Naive thymus-derived CD4-positive, alpha-beta T cell (primary cell): ENCODE measurements at regions not wholly inside any gene's neighbourhood (a gene's known extent, or its start where the extent isn't known, plus 50 kb on each side); places are given as distances from the start of the nearest gene placed in this dataset.
A peak's percentile ranks its signal among the peaks of the same experiment; 100 is the strongest.

Source experiments
- ATAC-seq: fragments of 150-1000 bp; cut with Tn5 transposase; 2 replicates; pipeline ENCODE4 v1.10.0; 2021; ENCODE audit warnings: mild to moderate bottlenecking, moderate library complexity
- CTCF ChIA-PET: fragments of 350-600 bp; sonication (Branson Sonifier 250); formaldehyde crosslinking; loops from one replicate; lab custom pipeline; 2021; ENCODE audit warnings: antibody characterized with exemption; lab: Charles Lee
- POLR2A ChIA-PET: fragments of 350-600 bp; sonication (Branson Sonifier 250); formaldehyde crosslinking; loops from one replicate; lab custom pipeline; 2021; ENCODE audit warnings: antibody characterized with exemption, inconsistent platforms; lab: Charles Lee
- DNase-seq, 9 donors: peaks; one replicate each; pipeline versions ENCODE4 v3.0.0 to v3.0.0-alpha.2; 2020 to 2022; ENCODE audit warnings: mixed read lengths in 1 of 9
- H3K27ac ChIP-seq: one replicate; pipeline ENCODE4 v1.7.0; 2013; ENCODE audit warnings: mild to moderate bottlenecking, low read depth, low read length, moderate library complexity
- H3K27me3 ChIP-seq, 2 donors: one replicate each; pipeline ENCODE4 v1.7.0; 2013; ENCODE audit warnings: low read length in 2 of 2, mild to moderate bottlenecking in 2 of 2, moderate library complexity in 2 of 2; ENCODE audit not compliant: control insufficient read depth in 2 of 2, insufficient read depth in 2 of 2
- H3K36me3 ChIP-seq, 3 experiments: 1 replicate in 2 of 3; 2 replicates in 1 of 3; pipeline ENCODE4 v1.7.0; 2013; ENCODE audit warnings: low read length in 3 of 3, mild to moderate bottlenecking in 3 of 3, moderate library complexity in 1 of 3; ENCODE audit not compliant: insufficient read depth in 3 of 3, control insufficient read depth in 2 of 3
- H3K4me1 ChIP-seq, 2 donors: one replicate each; pipeline ENCODE4 v1.7.0; 2013; ENCODE audit warnings: low read length in 2 of 2, mild to moderate bottlenecking in 2 of 2, moderate library complexity in 1 of 2; ENCODE audit not compliant: control insufficient read depth in 2 of 2, insufficient read depth in 2 of 2
- H3K4me3 ChIP-seq: 2 replicates; pipeline ENCODE4 v1.7.0; 2013; ENCODE audit warnings: mild to moderate bottlenecking, low read length
- H3K9me3 ChIP-seq, 3 experiments: 1 replicate in 2 of 3; 2 replicates in 1 of 3; pipeline ENCODE4 v1.7.0; 2013; ENCODE audit warnings: low read length in 3 of 3; ENCODE audit not compliant: control insufficient read depth in 2 of 3
- H3K27ac Mint-ChIP-seq, 9 donors: one replicate each; pipeline ENCODE4 v1.8.0; 2020 to 2022; ENCODE audit warnings: mixed read lengths in 9 of 9, mild to moderate bottlenecking in 8 of 9, moderate library complexity in 5 of 9, inconsistent platforms in 2 of 9
- H3K27me3 Mint-ChIP-seq, 5 donors: one replicate each; pipeline ENCODE4 v1.8.0; 2021 to 2022; ENCODE audit warnings: mixed read lengths in 5 of 5, mild to moderate bottlenecking in 1 of 5
- H3K36me3 Mint-ChIP-seq, 5 donors: one replicate each; pipeline ENCODE4 v1.8.0; 2020 to 2022; ENCODE audit warnings: mixed read lengths in 5 of 5, mild to moderate bottlenecking in 3 of 5, inconsistent platforms in 1 of 5
- H3K4me1 Mint-ChIP-seq, 7 donors: one replicate each; pipeline ENCODE4 v1.8.0; 2020 to 2022; ENCODE audit warnings: mixed read lengths in 7 of 7, mild to moderate bottlenecking in 3 of 7, inconsistent platforms in 1 of 7
- H3K4me3 Mint-ChIP-seq, 10 donors: one replicate each; pipeline ENCODE4 v1.8.0; 2020 to 2022; ENCODE audit warnings: mild to moderate bottlenecking in 10 of 10, mixed read lengths in 10 of 10, moderate library complexity in 6 of 10, inconsistent platforms in 2 of 10
- H3K9me3 Mint-ChIP-seq, 11 donors: one replicate each; pipeline ENCODE4 v1.8.0; 2020 to 2022; ENCODE audit warnings: mixed read lengths in 11 of 11, mild to moderate bottlenecking in 4 of 11, inconsistent platforms in 1 of 11, moderate library complexity in 1 of 11
- intact Hi-C, 2 donors: fragments of 100-400 bp; cut with micrococcal nuclease; formaldehyde crosslinking; loops; one replicate each; pipeline ENCODE4 v1.15.1; 2023

- H3K36me3 Mint-ChIP-seq = no peaks in the 10 kb centered on the region
- Histone ChIP-seq H3K9me3 (no peaks in the 10 kb centered on the region), H3K4me3 (no peak overlapping the region), H3K27ac (no peak overlapping the region), H3K27me3 (no peaks in the 10 kb centered on the region), H3K36me3 (no peaks in the 10 kb centered on the region), H3K4me1 (no peaks in the 10 kb centered on the region)
- H3K27me3 Mint-ChIP-seq = no peaks in the 10 kb centered on the region
- H3K9me3 Mint-ChIP-seq = peaks cover 0 to 21% (median 9%) of the 10 kb centered on the region in 11 donors
- no peaks in the 10 kb centered on the region for H3K4me1 Mint-ChIP-seq
- no peak for DNase-seq
- no peak overlapping the region for H3K4me3 Mint-ChIP-seq
- ChIA-PET POLR2A (no interaction called here), CTCF (no interaction called here)
- intact Hi-C loops = no loop called here
- ATAC-seq = no peak
- no peak overlapping the region for H3K27ac Mint-ChIP-seq
Observed at GRCh38 chr5:12901696-12902095, 997.5 kb upstream of the CTNND2 start.

GRCh38 chr5:12896086-12896485 lies 991.8 kb upstream of the CTNND2 start:
- ChIA-PET POLR2A (no interaction called here), CTCF (no interaction called here)
- intact Hi-C loops = no loop called here

GRCh38 chr5:12885018-12885417 lies 980.8 kb upstream of the CTNND2 start:
- no peak overlapping the region for H3K27ac Mint-ChIP-seq
- no peaks in the 10 kb centered on the region for H3K27me3 Mint-ChIP-seq
- no peaks in the 10 kb centered on the region for H3K4me1 Mint-ChIP-seq
- Histone ChIP-seq H3K27me3 (no peaks in the 10 kb centered on the region), H3K27ac (no peak overlapping the region), H3K4me1 (no peaks in the 10 kb centered on the region), H3K9me3 (peaks cover 0 to 4% (median 0%) of the 10 kb centered on the region in 3 experiments), H3K4me3 (no peak overlapping the region), H3K36me3 (no peaks in the 10 kb centered on the region)
- intact Hi-C loops = no loop called here
- DNase-seq (no peak), ATAC-seq (no peak)
- POLR2A ChIA-PET = no interaction called here
- no peak overlapping the region for H3K4me3 Mint-ChIP-seq
- peaks cover 0 to 12% (median 7%) of the 10 kb centered on the region in 11 donors for H3K9me3 Mint-ChIP-seq
- H3K36me3 Mint-ChIP-seq = no peaks in the 10 kb centered on the region
- CTCF ChIA-PET = no interaction called here

More at GRCh38 chr5:12896086-12896485, 991.8 kb upstream of the CTNND2 start:
- Mint-ChIP-seq H3K9me3 (peaks cover 0 to 29% (median 5%) of the 10 kb centered on the region in 11 donors), H3K27ac (no peak overlapping the region), H3K36me3 (no peaks in the 10 kb centered on the region), H3K27me3 (no peaks in the 10 kb centered on the region), H3K4me1 (no peaks in the 10 kb centered on the region), H3K4me3 (no peak overlapping the region)
- Histone ChIP-seq H3K27ac (no peak overlapping the region), H3K4me3 (no peak overlapping the region), H3K4me1 (no peaks in the 10 kb centered on the region), H3K27me3 (no peaks in the 10 kb centered on the region), H3K36me3 (no peaks in the 10 kb centered on the region), H3K9me3 (no peaks in the 10 kb centered on the region)
- ATAC-seq = no peak
- DNase-seq = no peak

GRCh38 chr5:12883395-12883794 lies 979.1 kb upstream of the CTNND2 start:
- Histone ChIP-seq H3K4me1 (no peaks in the 10 kb centered on the region), H3K9me3 (peaks cover 0 to 4% (median 0%) of the 10 kb centered on the region in 3 experiments), H3K27ac (no peak overlapping the region), H3K36me3 (no peaks in the 10 kb centered on the region), H3K27me3 (no peaks in the 10 kb centered on the region), H3K4me3 (no peak overlapping the region)
- H3K4me1 Mint-ChIP-seq = no peaks in the 10 kb centered on the region
- H3K36me3 Mint-ChIP-seq = no peaks in the 10 kb centered on the region
- ChIA-PET POLR2A (no interaction called here), CTCF (no interaction called here)
- intact Hi-C loops = no loop called here
- H3K9me3 Mint-ChIP-seq = peaks cover 0 to 13% (median 7%) of the 10 kb centered on the region in 11 donors
- no peak overlapping the region for H3K4me3 Mint-ChIP-seq
- DNase-seq = no peak
- no peak overlapping the region for H3K27ac Mint-ChIP-seq
- H3K27me3 Mint-ChIP-seq = no peaks in the 10 kb centered on the region
- ATAC-seq = no peak

GRCh38 chr5:12876541-12877298 lies 972.5 kb upstream of the CTNND2 start:
- H3K27me3 Mint-ChIP-seq = no peaks in the 10 kb centered on the region
- Histone ChIP-seq H3K27me3 (no peaks in the 10 kb centered on the region), H3K4me3 (no peak overlapping the region), H3K27ac (no peak overlapping the region), H3K9me3 (no peaks in the 10 kb centered on the region), H3K4me1 (no peaks in the 10 kb centered on the region), H3K36me3 (no peaks in the 10 kb centered on the region)
- intact Hi-C loops = no loop called here
- no peak for ATAC-seq
- ChIA-PET POLR2A (no interaction called here), CTCF (no interaction called here)
- DNase-seq = no peak
- H3K9me3 Mint-ChIP-seq = peaks cover 1 to 22% (median 11%) of the 10 kb centered on the region in 11 donors
- H3K36me3 Mint-ChIP-seq = no peaks in the 10 kb centered on the region
- peaks cover 0 to 6% (median 0%) of the 10 kb centered on the region in 7 donors for H3K4me1 Mint-ChIP-seq
- H3K27ac Mint-ChIP-seq = no peak overlapping the region
- no peak overlapping the region for H3K4me3 Mint-ChIP-seq

DNA sequence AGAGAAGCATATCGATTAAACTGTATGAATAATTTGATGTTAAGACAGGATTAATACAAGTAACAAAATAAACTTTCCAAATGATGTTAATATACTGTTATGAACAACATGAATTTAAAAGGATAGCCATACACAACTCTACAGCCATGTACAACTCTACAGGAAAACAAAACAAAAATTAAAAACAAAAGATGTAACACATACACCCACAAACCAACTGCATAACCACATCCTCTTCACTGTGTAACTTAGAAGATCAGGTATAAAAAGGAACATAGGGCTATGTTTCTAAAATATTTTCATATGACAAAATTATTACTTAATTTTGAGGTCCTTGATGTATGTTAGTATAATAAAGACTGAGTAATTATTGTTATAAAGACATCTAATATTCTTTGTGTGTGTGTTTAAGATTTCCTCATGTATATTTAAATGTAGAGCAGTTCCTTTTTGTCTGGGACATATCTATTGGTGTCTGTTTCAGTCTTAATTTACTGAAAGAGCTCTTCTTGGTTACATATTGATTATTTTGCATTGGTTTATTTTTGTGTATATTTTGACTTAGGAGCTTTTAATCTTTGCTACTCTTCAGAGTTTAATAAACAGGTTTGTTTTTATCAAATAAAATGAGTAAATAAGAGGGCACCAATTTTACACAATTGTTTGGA lies 966.8 kb upstream of the CTNND2 start:
- ChIA-PET CTCF (no interaction called here), POLR2A (no interaction called here)
- Mint-ChIP-seq H3K27me3 (no peaks in the 10 kb centered on the region), H3K36me3 (no peaks in the 10 kb centered on the region), H3K9me3 (peaks cover 1 to 25% (median 7%) of the 10 kb centered on the region in 11 donors), H3K4me3 (peak overlapping the region in 2 of 10 donors; percentile 18 to 34), H3K27ac (no peak overlapping the region), H3K4me1 (peaks cover 0 to 4% (median 0%) of the 10 kb centered on the region in 7 donors)
- Histone ChIP-seq H3K4me3 (no peak overlapping the region), H3K36me3 (no peaks in the 10 kb centered on the region), H3K4me1 (no peaks in the 10 kb centered on the region), H3K9me3 (no peaks in the 10 kb centered on the region), H3K27ac (no peak overlapping the region), H3K27me3 (no peaks in the 10 kb centered on the region)
- intact Hi-C loops = no loop called here
- ATAC-seq (peak; percentile 64), DNase-seq (no peak)
